NCI-H1105 (cell line): ENCODE measurements at regions not wholly inside any gene's neighbourhood (a gene's known extent, or its start where the extent isn't known, plus 50 kb on each side); places are given as distances from the start of the nearest gene placed in this dataset.
"Not testable (repeated sequence)": the region's sequence is repeated elsewhere in the genome, so short reads cannot be mapped to it uniquely, and the experiment has no call there.

Experiments
- DNase-seq: peaks from one replicate; lab custom pipeline; 2025; lab: John Stamatoyannopoulos, UW

DNA sequence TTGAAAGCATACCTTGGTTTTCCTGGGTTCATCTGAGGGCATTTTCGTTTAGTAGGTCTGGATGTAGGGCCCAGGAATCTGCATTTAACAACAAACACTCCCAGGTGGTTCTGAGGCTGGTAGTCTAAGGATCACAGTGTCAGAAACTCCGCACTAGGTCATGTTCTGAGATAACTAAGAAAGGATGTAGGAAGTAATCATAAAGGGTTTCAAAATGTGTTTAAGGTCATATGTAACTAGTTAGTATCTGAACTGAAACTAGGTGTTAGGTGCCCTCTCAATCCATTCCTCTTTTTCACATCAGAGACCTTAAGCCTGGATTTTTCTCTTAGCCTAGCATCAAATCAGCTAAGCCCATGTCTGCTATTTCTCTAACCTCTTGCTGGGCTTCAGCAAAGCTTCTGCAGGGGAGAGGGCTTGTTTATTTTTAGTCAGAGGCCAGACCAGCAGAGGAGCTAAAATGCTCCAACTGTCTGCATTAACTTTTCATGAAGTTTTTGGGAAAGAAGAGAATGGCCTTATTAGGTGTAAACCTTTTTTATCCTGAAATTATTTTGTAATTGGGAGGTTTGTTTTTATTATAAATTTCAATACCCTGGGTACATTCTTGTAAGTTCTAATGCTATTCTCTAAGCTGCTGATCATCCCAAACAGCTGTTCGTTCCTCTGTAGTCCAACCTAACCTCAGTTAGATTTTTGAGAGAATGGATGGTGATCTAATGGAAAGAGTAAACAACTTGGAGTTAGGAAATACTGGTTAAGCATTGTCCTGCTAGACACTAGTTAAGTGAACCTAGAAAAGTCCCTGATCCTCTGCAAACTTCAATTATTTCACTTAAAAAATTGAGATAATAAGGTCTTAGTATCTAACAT is 262.8 kb upstream of the RFC3 start:
- DNase-seq = no peak

DNA sequence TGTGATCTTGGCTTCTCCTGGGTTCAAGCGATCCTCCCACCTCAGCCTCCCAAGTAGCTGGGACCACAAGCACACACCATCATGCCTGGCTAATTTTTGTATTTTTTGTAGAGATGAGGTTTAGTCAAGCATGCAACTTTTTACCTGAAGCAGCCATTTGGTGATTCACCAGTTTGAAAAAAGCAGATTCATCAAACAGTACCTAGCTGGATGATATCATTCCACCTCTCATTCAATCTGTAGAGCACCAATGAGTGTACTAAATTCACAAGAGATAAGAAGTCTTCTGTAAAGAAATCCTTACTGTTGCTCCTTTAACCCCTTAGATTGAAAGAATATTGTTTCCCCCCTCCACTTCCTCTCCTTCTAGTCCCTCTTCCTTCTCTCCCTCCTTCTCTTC is 261.1 kb upstream of the RFC3 start:
- no peak for DNase-seq

DNA sequence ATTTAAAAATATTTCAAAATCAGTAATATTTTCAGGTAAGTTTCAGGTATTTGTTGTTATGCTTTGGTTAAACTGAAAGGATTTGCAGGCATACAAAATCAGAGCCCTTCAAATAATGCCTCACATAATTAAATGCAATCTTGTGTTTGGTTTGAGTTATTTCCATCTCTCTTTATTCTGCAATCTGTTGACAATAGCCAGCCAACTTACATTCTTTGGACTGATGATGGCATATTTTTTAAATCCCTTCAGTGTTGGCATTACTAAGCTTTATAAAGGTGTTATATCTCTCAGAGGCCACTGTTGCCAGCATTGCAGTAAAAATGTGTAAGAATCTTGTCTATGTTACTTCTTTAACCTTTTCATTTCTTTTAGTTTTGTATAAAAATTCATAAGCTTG is 257.2 kb upstream of the RFC3 start:
- DNase-seq = no peak

DNA sequence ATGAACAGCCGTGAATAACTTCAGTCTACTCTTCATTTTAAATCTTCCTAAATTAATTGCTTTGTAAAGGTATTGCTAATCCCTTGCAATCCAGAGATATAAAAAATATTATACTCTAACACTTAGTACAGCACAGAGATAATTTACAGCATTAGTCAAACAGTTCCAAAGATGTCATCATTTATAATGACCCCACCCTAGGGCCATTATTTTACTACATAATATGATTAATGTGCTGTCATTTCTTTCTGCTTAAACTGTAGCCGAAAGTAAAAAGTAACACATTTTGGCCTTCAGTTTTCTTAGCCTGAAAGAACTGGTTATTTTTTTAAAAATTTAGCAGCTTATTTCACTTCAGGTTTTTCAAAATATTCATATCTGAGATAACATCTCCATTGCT is 256.3 kb upstream of the RFC3 start:
- no peak for DNase-seq

DNA sequence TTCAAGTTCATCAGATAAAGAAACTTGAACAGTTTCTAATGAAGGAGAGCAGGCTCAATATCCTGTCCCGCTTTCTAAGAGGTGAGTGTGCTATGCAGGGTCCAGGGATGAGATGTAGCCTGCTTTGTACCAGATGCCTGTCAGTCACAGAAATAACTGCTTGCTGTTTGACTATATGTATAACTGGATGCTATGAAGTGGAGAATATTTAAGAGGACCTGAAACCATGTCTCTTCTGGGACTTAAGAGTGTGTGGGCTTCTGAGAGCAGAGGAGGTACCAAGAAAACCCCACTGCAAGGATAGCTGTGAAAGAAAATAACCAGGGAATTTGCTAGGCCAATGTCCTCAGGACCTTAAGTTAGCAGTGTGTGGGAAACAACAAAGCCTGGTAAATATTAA is 246.3 kb upstream of the RFC3 start:
- DNase-seq = no peak

DNA sequence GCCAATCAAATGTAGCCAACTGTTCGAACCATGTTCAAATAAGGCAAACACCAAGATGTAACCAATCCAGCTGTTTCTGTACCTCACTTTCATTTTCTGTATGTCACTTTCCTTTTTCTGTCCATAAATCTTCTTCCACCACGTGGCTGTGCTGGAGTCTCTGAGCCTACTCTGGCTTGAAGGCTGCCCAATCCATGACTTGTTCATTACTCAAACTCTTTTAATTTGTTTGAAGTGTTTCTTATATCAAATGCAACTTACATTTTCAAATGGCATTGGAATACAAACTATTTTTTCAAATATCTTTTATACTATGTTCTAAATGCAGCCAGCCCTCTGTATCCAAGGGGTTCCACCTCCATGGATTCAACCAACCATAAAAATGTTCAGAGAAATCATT is 245.6 kb upstream of the RFC3 start:
- not testable (repeated sequence) for DNase-seq

DNA sequence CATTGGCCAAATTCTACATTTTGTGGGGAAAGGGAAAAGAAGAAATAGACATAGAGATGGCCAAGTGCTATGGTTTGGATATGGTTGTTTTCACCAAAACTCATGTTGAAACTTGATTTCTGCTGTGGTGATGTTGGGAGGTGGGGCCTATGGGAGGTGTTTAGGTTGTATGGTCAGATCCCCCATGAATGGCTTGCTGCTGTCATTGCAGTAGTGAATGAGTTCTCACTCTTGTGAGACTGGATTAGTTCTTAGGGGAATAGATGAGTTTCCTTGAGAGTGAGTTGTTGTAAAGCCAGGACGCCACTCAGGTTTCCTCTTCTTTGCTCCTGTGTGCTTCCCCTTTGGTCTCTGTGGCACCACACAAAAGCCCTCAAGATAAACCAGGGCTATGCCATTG is 242.6 kb upstream of the RFC3 start:
- DNase-seq = no peak

DNA sequence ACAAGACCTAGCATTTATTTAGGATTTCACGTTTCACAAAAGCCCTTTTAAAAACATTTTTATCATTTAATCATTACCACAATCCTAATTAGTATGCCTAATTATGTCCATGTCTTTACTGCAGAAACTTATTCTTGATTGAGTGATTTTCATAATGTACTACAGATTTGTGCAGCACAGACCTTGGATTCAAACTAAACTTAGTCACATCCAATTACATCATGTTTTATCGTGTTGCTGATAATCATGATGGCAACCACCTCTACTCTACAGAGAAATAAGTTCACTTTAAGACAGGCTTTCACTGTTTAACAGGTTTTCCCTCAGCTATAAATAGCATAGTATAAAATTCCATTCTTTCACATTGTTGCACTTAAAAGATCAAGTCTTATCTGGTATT is 240.9 kb upstream of the RFC3 start:
- DNase-seq = no peak

DNA sequence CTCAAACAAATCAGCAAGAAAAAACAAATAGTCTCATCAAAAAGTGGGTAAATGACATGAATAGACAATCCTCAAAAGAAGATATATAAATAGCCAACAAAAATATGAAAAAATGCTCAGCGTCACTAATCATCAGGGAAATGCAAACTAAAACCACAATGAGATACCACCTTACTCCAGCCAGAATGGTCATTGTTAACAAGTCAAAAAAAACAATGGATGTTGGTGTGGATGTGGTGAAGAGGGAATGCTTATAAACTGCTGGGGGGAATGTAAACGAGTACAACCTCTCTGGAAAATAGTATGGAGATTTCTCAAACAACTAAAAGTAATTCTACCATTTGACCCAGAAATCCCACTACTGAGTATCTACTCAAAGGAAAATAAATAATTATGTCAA is 239.2 kb upstream of the RFC3 start:
- no peak for DNase-seq

DNA sequence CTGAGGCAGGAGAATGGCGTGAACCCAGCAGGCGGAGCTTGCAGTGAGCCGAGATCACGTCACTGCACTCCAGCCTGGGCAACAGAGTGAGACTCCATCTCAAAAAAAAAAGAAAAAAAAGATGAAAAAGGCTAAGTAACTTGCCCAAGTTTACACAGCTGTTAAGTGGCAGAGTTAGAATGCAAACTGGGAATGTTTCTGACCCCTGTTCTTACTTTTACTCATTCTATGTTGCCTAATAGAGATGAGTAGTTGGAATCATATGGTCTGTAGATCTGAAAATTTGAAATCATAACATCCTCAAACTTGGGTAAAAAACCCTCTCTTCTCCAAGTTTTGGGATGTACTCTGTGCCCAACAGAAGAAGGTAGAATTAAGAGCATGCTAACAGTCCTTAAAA is 235.8 kb upstream of the RFC3 start:
- DNase-seq = no peak

DNA sequence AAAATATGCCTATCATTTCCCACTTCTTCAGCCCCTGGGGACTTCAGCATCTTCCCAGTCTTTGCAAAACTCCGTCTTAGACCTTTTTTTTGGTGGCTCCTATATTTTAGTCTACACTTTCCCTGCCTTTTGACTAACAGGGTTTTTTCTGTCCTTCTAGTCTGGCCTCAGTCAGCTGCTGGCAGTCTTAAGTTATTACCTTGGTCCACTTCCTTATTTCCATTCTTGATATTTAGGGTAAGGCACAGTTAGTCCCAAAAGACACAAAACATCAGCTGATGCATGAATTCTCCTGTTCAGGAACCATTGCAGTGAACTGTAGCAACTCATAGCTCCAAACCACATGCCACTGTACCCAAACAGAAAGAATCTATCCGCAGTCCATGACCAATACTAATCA is 234.6 kb upstream of the RFC3 start:
- DNase-seq = no peak

DNA sequence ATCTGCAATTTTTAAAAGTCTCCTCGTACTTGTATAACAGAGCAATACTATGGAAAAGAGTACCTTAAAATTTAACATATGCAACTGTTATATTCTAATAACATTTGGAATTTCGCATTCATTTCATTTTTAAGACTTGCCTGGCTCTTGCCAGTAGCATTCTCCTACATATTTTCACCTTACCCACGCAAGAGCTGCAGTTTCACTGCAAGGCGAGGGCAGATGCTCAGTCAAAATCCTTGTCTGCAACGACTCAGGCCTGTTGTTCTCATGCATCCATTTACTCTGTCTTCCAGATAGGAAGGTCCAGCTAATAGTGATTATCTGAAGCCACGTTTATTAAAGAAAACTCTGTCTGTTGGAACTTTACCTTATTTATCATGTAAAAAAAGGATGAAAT is 227.0 kb upstream of the RFC3 start:
- no peak for DNase-seq

DNA sequence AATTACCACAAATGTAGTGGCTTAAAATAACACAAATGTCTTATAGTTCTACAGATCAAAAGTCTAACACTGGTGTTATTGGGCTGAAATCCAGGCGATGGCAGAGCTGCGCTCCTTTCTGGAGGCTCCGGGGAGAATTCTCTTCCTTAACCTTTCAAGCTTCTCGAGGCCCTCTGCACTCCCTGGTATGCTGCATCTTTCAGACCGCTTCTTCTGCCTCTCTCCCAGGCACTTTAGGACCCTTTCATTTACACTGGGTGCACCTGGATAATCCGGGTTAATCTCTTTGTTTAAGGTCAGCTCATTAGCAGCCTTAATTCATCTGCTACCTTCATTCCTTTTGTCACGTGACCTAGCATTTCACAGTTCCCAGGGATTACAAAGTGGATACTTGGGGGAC is 211.3 kb upstream of the RFC3 start:
- DNase-seq = no peak

DNA sequence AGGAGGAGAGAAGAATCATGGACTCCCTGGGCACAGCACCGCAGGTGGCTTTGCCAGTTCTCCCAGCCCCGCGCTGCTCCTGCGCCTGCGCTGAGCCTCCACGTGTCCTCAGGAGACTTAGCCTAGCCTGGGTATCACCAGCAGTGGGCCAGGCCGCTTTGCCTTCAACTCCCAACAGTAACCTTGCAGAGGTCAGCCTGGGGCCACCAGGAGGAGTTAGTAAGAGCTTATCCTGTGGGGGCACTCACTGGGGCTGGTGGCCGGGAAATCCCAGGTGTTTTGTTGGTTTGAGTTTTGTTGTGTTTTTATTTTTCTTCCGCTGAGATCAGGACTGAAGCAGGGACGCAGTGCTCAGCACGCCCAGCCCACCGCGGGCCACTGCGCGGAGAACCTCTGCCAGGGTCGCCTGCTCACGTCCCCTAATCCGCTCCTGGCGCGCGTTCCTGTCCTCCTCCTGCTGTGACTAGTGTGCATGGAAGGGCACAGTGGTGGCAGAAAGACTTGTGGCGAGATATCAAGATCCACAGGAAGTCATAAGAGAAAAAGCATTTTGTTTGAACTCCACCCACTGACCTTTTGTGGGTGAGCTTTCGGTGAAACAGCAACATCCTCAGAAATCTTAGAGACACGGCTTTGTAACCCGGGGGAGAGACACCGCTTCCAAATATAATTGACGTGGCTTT is 207.4 kb upstream of the RFC3 start:
- no peak for DNase-seq

DNA sequence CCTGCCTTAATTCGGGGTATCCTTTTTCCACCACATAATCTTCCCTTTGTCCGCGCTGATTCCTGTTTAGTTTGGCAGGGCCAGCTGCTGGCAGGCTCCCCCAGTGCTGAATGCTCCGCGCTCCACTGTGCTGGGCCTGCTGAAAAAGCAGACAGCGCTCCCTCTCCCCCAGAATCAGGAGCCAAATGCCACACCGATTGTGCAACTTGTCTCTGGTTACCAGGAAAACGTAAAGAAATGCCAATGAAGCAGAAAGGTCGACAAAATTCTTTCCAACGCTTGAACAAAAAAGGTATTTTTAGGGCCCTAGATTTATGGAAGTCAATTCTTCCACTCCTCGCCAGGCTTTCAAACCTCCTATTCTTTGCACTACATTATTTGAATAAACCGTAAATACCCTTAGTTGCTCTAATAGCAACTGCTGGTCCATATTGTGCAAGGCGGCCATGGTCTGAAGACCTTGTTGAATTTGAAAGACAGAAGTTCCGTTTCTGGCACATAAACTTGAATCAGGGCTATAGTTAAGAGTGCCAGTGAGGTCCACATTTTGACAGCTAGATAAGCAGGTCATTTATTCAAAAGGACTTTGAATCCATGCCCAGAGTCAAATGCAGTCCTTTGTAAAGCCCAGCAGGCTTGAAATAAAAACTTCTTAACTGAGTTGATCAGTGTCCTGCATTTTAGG is 206.7 kb upstream of the RFC3 start:
- DNase-seq = no peak

DNA sequence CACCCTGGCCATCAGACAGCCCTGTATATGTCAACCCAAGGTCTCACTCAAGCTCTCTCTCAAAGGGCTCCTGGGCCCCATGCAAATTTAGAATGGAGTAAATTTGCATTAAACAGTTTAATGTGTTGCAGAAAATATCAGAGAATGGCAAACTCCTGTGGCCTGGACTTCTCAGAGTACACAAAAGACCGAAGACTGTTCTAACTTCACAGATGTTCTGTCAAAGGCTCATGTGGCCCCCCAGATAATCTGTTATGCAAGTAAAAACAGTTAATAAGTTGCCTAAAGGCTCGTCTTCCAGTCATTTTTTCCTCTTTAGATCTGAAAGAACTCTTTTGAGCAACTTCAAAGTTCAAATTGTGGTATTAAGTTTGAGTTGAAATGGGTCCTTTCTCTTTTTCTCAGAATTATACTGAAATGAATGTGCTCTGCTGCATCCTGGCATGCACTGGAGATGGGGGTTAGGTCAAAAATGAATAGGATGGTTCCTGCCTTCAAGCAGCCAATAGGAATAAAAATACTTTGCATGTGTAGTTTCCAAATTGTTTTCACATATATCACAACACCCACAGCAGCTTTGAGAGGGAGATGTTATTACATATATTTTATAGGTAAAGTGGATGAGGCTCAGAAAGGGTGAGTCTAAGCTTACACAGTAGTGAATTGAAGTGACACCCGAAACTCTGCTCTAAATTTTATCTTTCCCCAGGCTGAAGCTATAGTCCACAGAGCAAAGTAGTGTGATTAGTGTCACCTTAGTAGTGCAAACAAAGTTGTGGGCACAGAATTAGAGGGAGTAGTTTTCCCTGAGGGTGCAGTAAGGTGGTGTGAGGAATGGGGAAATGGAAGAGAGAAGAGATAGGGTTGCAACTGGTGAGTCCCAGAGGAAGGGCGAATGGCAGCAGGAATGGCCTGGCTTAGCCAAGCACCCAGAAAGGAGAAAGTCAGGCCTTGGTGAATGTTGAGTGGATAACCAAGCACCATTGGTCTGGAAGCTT is 205.0 kb upstream of the RFC3 start:
- no peak for DNase-seq

DNA sequence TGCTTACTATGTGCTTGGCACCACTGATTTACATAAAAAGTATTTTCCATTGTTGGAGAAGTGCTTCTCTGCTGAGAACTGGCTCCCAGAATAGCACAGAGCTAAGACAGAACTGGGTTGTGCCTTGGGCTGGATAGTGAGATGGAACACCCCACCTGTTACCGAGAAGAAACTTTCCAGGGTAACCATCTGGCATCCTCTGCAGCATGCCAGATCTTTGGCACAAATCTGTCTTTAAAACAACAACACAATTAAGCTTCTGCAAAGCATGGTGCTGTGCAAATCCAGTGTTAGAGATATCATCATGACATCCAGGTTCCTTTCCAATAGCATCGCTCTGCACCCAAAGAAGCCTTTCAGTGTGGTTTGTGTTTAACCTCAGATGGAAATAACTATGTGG is 202.5 kb upstream of the RFC3 start:
- peak; percentile 4 for DNase-seq

DNA sequence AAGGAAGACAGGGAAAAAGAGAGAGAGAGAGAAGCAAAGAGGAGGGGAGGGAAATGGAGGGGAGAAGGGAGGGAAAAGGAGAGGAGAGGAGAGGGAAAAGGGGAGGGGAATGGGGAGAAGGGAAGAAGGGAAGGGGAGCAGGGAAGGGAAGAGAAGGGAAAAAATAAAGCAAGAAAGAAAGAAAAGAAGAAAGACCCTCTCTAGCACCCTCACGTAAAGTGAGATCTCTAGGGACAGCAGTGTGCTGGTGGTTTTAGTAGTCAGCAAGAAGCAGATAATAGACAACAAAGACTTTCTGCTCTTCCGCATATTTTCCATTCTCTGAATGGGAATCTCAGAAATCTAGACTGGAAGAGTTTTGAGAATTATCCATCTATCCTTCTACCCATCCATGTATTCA is 201.8 kb upstream of the RFC3 start:
- no peak for DNase-seq

DNA sequence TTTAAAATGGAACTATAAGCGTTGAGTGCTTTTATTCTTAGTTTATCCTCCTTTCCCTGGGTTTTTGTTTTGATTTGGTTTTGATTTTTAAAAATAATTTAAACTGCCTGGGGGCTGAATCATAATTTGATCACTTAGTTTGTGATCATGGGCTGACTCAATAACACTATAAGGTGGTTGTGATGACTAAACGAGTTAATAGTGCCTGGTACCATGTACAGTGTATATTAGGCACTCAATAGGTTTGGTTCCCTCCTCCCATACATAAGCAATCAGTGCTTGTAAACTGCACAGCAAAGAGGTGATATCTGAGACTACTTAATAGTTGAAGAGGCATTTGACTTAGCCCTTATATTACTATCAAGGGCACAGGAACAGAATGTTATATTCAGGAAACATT is 200.9 kb upstream of the RFC3 start:
- DNase-seq = no peak

DNA sequence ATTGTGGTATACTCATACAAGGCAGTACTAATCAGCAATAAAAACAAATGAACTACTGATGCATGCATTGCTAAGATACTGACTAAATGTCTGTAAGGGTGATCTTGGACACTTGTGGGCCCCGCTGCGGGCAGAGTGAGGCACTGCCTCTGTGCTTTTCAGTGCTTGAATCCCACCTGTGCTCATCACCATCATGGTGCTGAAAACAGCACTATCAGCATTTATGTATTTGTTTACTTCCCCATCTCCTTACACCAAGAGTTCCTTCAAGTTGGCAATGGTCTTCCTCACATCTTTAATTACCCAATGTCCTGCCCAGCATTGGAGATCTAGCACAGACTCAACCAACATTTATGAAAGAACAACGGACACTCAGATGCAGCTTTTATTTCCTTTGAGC is 193.7 kb upstream of the RFC3 start:
- no peak for DNase-seq

DNA sequence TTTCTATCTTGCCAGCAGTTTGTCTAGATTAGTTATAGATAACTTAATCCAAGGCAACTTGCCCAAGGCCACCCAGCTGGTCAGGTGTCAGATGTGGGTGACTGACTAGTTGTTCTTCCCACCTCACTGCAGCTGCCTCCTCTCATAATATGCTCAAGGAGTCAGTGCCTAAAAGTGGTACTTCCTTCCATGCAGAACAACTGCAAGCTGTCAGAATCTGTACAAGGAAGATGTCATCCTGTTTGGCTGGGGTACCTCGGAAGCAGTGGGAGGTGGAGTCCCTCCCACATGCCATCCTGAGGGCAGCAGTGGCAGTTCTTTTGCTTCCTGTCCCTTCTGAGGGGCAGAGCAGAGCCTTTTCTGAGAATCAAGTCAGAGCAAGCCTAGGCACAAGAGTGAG is 193.2 kb upstream of the RFC3 start:
- no peak for DNase-seq

DNA sequence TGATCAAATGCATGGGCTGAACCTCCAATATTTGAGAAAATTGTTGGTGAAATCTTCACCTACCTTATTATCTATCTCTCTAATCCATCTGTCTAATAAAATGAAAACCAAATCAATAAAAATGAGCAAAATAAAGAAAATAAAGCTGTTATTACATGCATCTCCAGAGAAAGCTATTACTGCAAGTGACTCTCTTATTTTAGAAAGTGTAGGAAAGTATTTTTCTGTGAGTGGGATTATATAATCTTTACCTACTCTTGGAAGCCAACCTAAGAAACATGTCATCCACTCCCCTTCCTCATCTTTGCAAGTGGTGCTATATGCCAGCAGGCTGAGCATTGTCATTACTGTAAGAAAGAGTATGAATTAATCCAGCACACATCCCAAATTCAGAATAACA is 191.5 kb upstream of the RFC3 start:
- DNase-seq = no peak
